Stimulated activated CD8-positive, alpha-beta memory T cell treated with anti-CD3 and anti-CD28 coated beads, Interleukin-4, amount 100 ng/mL, for 4 hours (primary cell): ENCODE measurements at regions not wholly inside any gene's neighbourhood (a gene's known extent, or its start where the extent isn't known, plus 50 kb on each side); places are given as distances from the start of the nearest gene placed in this dataset.

ENCODE experiments used
- DNase-seq, 2 donors: peaks; one replicate each; pipeline ENCODE4 v3.0.0-alpha.2; 2020; ENCODE audit warnings: low read depth in 2 of 2, low spot score in 1 of 2

DNA sequence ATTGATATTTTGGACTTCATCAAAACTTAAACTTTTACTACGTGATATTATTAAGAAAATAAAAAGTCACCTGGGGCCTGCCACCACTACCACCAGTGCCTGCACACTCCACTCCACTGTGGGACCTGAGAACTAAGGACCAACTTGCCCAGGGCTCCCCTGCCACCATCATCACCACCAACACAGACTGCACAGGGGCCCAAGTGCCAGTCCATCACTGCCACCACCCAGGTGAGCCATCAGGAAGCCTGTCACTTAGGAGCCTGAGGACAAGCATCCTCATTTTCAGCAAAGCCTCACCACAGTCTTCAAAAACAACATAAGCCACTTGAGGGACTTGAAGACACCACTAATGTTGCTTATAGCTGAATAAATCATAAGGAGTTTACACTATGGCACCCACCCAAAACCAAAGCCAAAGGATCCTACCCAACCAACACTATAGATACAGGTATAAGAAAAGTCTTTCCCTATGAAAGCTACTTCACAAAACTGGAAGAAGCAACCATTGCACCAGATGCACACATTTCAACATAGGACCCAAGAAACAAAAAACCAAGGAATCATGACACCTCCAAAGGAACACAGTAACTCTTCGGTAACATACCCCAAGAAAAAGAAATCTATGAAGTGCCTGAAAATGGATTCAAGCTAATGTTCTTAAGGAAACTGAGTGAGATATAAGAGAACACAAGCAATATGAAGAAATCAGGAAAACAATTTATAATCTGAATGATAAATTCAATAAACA, 73.6 kb upstream of the GNAZ start:
- DNase-seq, result no peak

GRCh38 chr22:22997262-22997898, 72.9 kb upstream of the GNAZ start:
- no peak for DNase-seq

- no peak for DNase-seq
These were observed 72.3 kb upstream of the GNAZ start for GRCh38 chr22:22997988-22998387.

DNA sequence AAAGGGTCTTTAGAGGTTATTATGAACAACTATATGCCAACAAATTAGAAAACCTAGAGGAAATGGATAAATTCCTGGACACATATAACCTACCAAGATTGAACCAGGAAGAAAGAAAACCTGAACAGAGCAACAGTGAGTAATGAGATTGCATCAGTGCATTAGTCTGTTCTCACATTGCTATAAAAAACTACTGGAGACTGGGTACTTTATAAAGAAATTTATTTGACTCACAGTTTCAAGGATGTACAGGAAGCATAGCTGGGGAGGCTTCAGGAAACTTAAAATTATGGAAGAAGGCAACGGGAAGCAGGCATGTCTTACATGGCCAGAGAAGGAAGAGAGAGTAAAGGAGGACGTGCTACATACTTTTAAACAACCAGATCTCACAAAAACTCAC, 70.8 kb upstream of the GNAZ start:
- no peak for DNase-seq

- DNase-seq, result no peak
These were observed 69.5 kb upstream of the GNAZ start for GRCh38 chr22:23000657-23001347.

DNA sequence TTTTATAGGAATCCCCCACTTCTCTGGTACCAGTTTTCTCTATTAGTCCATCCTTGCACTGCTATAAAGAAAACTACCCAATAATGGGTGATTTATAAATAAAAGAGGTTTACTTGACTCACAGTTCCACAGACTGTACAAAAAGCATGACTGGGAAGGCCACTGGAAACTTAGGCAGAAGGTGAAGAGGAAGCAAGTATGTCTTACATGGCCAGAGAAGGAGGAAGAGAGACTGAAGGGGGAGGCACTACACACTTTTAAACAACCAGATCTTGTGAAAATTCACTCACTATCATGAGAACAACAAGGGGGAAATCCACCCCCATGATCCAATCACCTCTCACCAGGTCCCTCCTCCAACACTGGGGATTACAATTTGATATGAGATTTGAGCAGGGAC, 68.9 kb upstream of the GNAZ start:
- DNase-seq, result no peak

GRCh38 chr22:23002612-23003180, 67.6 kb upstream of the GNAZ start:
- DNase-seq, result no peak

DNA sequence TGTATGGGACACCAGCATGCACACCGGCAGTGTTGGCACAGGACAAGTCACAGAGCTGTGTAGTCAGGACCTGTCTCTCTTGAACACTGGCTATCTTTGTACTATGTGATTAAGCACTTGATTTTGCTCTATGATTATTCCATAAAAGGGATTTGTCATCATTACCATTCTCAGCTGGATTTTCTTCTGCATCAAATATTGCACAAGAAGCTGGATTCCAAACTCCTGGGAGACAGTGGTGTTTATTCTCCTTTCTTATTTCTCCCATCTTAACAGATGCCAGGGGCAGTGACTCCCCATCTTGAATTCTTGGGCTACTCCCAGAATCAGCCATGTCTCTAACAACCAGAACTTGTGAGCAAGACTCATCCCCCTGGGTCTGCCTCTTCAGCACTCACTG, 62.5 kb upstream of the GNAZ start:
- no peak for DNase-seq

DNA sequence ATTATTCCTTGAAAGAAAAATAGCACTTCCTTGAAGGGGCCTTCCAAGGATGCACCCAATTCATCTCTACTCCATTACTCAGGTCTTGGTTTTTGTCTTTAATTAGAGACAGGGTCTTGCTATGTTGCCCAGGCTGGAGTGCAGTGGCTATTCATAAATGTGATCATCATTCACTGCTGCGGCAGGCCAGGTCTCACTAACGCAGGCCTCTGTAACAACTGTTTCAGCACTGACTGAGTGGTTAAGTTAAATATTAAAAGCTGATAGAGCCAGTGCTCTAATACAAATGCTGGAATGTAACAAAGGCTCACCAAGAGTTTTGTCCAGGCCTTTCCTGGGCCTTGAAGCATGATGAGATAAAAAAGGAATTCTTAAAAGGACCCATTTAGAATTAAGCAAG, 61.4 kb upstream of the GNAZ start:
- no peak for DNase-seq
